ENCODE measurements at regions not wholly inside any gene's neighbourhood (a gene's known extent, or its start where the extent isn't known, plus 50 kb on each side); places are given as distances from the start of the nearest gene placed in this dataset.

DNA sequence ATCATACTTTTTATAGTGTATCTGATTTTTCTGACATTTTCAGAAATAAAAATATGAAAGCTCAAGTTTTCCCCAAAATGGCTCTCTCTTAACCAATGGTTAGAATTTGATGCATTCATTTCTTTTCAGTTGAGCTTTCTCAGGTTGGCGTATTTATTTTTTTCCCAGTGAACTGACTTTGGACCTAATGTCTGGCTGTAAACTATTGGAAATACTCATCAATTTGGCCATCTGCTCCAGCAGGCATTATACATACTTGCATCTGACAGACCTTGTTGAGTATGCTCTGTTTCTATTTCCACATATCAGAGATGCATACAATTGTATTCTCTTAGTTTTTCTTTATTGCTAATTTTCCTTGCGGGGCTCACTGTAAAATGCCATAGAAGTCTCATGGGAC, 1374.8 kb upstream of the MAP3K7 start:
- Histone ChIP-seq H3K27ac (ENCODE audit: low read depth, low read length) (no peak overlapping the region), H3K9me3 (ENCODE audit: control insufficient read depth in 1 of 2, low read length in 2 of 2) (peaks cover 13 to 14% of the 10 kb centered on the region in 2 donors), H3K27me3 (ENCODE audit: control insufficient read depth in 1 of 2, insufficient read depth in 2 of 2, low read length in 2 of 2) (no peaks in the 10 kb centered on the region), H3K36me3 (ENCODE audit: control insufficient read depth in 1 of 2, insufficient read depth in 2 of 2, low read length in 2 of 2) (no peaks in the 10 kb centered on the region), H3K4me1 (ENCODE audit: control insufficient read depth in 1 of 2, insufficient read depth in 2 of 2, low read length in 2 of 2) (no peaks in the 10 kb centered on the region), H3K9ac (ENCODE audit: low read depth in 1 of 2, low read length in 2 of 2) (no peak overlapping the region), H3K4me3 (ENCODE audit: low read depth in 1 of 2, low read length in 2 of 2) (no peak overlapping the region)

- Histone ChIP-seq H3K27me3 (ENCODE audit: control insufficient read depth in 1 of 2, insufficient read depth in 2 of 2, low read length in 2 of 2) (no peaks in the 10 kb centered on the region), H3K4me1 (ENCODE audit: control insufficient read depth in 1 of 2, insufficient read depth in 2 of 2, low read length in 2 of 2) (no peaks in the 10 kb centered on the region), H3K27ac (ENCODE audit: low read depth, low read length) (no peak overlapping the region), H3K36me3 (ENCODE audit: control insufficient read depth in 1 of 2, insufficient read depth in 2 of 2, low read length in 2 of 2) (no peaks in the 10 kb centered on the region), H3K9me3 (ENCODE audit: control insufficient read depth in 1 of 2, low read length in 2 of 2) (peaks cover 8 to 10% of the 10 kb centered on the region in 2 donors), H3K9ac (ENCODE audit: low read depth in 1 of 2, low read length in 2 of 2) (no peak overlapping the region), H3K4me3 (ENCODE audit: low read depth in 1 of 2, low read length in 2 of 2) (no peak overlapping the region)
Measured at GRCh38 chr6:91961236-91961635, 1374.4 kb upstream of the MAP3K7 start.

DNA sequence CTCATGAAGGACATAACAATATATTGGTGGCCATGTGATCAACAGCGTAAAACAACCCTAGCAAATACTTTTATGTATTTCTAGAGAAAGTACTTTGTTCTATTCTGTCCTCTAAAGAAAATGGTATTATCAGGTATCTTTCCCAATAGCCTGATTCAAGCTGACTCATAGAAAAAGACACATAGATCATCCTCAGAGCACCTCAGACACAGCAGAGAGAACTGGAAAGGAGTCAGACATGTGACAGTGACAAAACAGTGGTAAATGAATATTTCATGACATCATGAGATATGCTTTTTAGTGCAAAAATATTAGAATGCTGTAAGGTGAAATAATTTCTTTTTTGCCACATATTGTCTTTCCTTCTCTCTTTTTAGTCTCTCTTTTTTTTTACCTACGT, 1355.0 kb upstream of the MAP3K7 start:
- no peak overlapping the region for H3K9ac ChIP-seq (ENCODE audit: low read depth in 1 of 2, low read length in 2 of 2)
- H3K27ac ChIP-seq (ENCODE audit: low read depth, low read length) = no peak overlapping the region
- no peak overlapping the region for H3K4me3 ChIP-seq (ENCODE audit: low read depth in 1 of 2, low read length in 2 of 2)
- no peaks in the 10 kb centered on the region for H3K27me3 ChIP-seq (ENCODE audit: control insufficient read depth in 1 of 2, insufficient read depth in 2 of 2, low read length in 2 of 2)
- no peaks in the 10 kb centered on the region for H3K36me3 ChIP-seq (ENCODE audit: control insufficient read depth in 1 of 2, insufficient read depth in 2 of 2, low read length in 2 of 2)
- H3K9me3 ChIP-seq (ENCODE audit: control insufficient read depth in 1 of 2, low read length in 2 of 2) = peaks cover 0 to 4% of the 10 kb centered on the region in 2 donors
- H3K4me1 ChIP-seq (ENCODE audit: control insufficient read depth in 1 of 2, insufficient read depth in 2 of 2, low read length in 2 of 2) = no peaks in the 10 kb centered on the region

DNA sequence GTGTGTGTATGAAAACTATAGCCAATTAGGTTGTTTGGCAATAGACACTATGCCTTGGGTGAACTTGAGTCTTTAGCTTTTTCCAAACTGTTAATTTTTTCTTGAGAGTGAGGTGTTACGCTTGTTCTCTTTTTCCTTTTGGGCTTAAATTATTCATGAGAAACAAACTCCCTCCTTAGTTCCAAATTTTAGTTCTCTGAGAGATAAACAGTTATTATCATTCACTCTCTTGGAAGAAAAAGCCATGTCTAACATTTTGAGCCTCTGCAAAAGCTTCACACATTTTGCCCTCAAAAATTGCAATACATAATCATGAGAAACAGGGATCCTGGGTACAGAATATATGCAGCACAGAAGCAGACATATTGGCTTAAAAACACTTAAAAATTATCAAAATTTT, 1353.9 kb upstream of the MAP3K7 start:
- H3K9ac ChIP-seq (ENCODE audit: low read depth in 1 of 2, low read length in 2 of 2) = no peak overlapping the region
- no peaks in the 10 kb centered on the region for H3K4me1 ChIP-seq (ENCODE audit: control insufficient read depth in 1 of 2, insufficient read depth in 2 of 2, low read length in 2 of 2)
- no peaks in the 10 kb centered on the region for H3K36me3 ChIP-seq (ENCODE audit: control insufficient read depth in 1 of 2, insufficient read depth in 2 of 2, low read length in 2 of 2)
- no peak overlapping the region for H3K4me3 ChIP-seq (ENCODE audit: low read depth in 1 of 2, low read length in 2 of 2)
- H3K9me3 ChIP-seq (ENCODE audit: control insufficient read depth in 1 of 2, low read length in 2 of 2) = peaks cover 0 to 4% of the 10 kb centered on the region in 2 donors
- H3K27ac ChIP-seq (ENCODE audit: low read depth, low read length) = no peak overlapping the region
- no peaks in the 10 kb centered on the region for H3K27me3 ChIP-seq (ENCODE audit: control insufficient read depth in 1 of 2, insufficient read depth in 2 of 2, low read length in 2 of 2)

DNA sequence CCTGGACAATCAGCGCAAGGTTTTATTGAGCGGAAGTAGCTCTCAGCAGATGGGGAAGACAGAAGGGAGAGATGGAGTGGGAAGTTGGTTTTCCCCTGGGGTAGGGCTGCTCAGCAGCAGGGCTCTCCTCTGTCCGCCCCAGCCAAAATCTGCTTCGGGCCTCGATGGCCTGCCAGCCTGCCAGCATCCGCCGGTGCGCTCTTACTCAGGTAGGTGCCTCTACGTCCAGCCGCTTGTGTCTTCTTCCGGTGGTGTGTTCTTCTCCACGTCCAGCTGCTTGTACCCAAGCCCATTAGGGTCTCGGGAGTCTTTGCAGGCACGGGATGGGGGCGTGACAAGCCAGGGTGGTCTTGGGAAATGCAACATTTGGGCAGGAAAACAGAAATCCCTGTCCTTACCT, 1340.0 kb upstream of the MAP3K7 start:
- H3K4me3 ChIP-seq (ENCODE audit: low read depth in 1 of 2, low read length in 2 of 2) = no peak overlapping the region
- H3K9me3 ChIP-seq (ENCODE audit: control insufficient read depth in 1 of 2, low read length in 2 of 2) = no peaks in the 10 kb centered on the region
- H3K4me1 ChIP-seq (ENCODE audit: control insufficient read depth in 1 of 2, insufficient read depth in 2 of 2, low read length in 2 of 2) = no peaks in the 10 kb centered on the region

DNA sequence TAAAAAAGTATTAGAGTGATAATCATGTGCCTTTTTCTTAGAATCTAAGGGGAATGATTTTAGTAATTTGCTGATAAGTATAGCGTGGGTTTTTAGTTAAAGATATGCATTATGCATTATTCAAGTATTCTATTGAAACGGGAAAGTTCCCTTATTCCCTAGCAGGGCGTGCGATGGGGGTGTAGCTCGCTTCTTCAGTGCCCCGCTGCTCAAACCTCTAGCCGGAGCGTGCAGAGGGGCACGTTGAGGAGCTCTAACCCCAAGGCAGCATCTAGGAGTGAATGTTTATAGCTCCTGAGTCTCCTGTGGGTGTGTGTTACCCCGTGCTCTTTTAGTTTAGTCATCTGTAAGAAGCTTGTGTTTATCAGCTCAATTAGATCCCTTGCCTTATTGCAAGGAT, 1339.5 kb upstream of the MAP3K7 start:
- Histone ChIP-seq H3K4me1 (ENCODE audit: control insufficient read depth in 1 of 2, insufficient read depth in 2 of 2, low read length in 2 of 2) (no peaks in the 10 kb centered on the region), H3K4me3 (ENCODE audit: low read depth in 1 of 2, low read length in 2 of 2) (no peak overlapping the region), H3K27me3 (ENCODE audit: control insufficient read depth in 1 of 2, insufficient read depth in 2 of 2, low read length in 2 of 2) (no peaks in the 10 kb centered on the region), H3K36me3 (ENCODE audit: control insufficient read depth in 1 of 2, insufficient read depth in 2 of 2, low read length in 2 of 2) (no peaks in the 10 kb centered on the region), H3K27ac (ENCODE audit: low read depth, low read length) (no peak overlapping the region), H3K9ac (ENCODE audit: low read depth in 1 of 2, low read length in 2 of 2) (no peak overlapping the region), H3K9me3 (ENCODE audit: control insufficient read depth in 1 of 2, low read length in 2 of 2) (no peaks in the 10 kb centered on the region)

More for the DNA sequence above, 1340.0 kb upstream of the MAP3K7 start:
- H3K9ac ChIP-seq (ENCODE audit: low read depth in 1 of 2, low read length in 2 of 2) = no peak overlapping the region
- no peaks in the 10 kb centered on the region for H3K27me3 ChIP-seq (ENCODE audit: control insufficient read depth in 1 of 2, insufficient read depth in 2 of 2, low read length in 2 of 2)
- H3K36me3 ChIP-seq (ENCODE audit: control insufficient read depth in 1 of 2, insufficient read depth in 2 of 2, low read length in 2 of 2) = no peaks in the 10 kb centered on the region
- no peak overlapping the region for H3K27ac ChIP-seq (ENCODE audit: low read depth, low read length)

- H3K9ac ChIP-seq (ENCODE audit: low read depth in 1 of 2, low read length in 2 of 2) = no peak overlapping the region
- H3K36me3 ChIP-seq (ENCODE audit: control insufficient read depth in 1 of 2, insufficient read depth in 2 of 2, low read length in 2 of 2) = no peaks in the 10 kb centered on the region
- H3K27me3 ChIP-seq (ENCODE audit: control insufficient read depth in 1 of 2, insufficient read depth in 2 of 2, low read length in 2 of 2) = no peaks in the 10 kb centered on the region
- no peaks in the 10 kb centered on the region for H3K9me3 ChIP-seq (ENCODE audit: control insufficient read depth in 1 of 2, low read length in 2 of 2)
- H3K27ac ChIP-seq (ENCODE audit: low read depth, low read length) = no peak overlapping the region
- H3K4me1 ChIP-seq (ENCODE audit: control insufficient read depth in 1 of 2, insufficient read depth in 2 of 2, low read length in 2 of 2) = no peaks in the 10 kb centered on the region
- H3K4me3 ChIP-seq (ENCODE audit: low read depth in 1 of 2, low read length in 2 of 2) = no peak overlapping the region
Measured at GRCh38 chr6:91911945-91912344, 1325.1 kb upstream of the MAP3K7 start.

- no peak overlapping the region for H3K4me3 ChIP-seq (ENCODE audit: low read depth in 1 of 2, low read length in 2 of 2)
- no peaks in the 10 kb centered on the region for H3K36me3 ChIP-seq (ENCODE audit: control insufficient read depth in 1 of 2, insufficient read depth in 2 of 2, low read length in 2 of 2)
- no peaks in the 10 kb centered on the region for H3K4me1 ChIP-seq (ENCODE audit: control insufficient read depth in 1 of 2, insufficient read depth in 2 of 2, low read length in 2 of 2)
- H3K9ac ChIP-seq (ENCODE audit: low read depth in 1 of 2, low read length in 2 of 2) = no peak overlapping the region
- no peaks in the 10 kb centered on the region for H3K9me3 ChIP-seq (ENCODE audit: control insufficient read depth in 1 of 2, low read length in 2 of 2)
- no peaks in the 10 kb centered on the region for H3K27me3 ChIP-seq (ENCODE audit: control insufficient read depth in 1 of 2, insufficient read depth in 2 of 2, low read length in 2 of 2)
- H3K27ac ChIP-seq (ENCODE audit: low read depth, low read length) = no peak overlapping the region
Measured at GRCh38 chr6:91904586-91905164, 1317.8 kb upstream of the MAP3K7 start.

DNA sequence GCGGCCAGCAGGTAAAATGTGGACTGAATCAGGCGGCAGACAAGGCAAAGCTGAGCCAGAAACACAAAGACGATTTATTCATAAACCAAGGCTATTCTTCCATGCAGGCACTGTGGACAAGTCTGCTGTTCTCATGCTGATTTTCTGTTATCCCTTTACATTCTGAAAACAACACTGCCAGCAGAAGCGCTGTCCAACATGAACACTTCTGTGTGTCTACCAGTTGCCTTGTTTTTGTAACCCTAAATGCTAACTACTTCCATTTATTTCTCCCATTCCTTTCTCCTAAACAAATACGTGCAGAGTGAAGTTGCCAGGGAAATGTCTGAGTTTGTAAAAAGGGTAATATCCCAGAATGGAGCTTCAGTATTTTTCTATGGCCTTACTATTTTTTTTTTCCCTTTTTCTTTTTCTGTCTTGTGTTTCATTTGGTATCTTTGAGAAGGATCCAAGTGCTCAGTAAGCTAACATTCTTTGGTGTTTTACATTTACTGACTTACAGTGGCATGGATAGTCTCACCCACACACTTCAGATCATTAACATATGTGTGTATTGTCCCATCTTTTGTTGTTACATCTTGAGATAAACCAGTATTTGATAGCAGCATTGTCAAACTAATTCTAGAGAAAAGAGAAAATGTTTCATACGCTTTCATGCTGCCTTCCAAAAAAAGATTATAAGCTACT, 1308.9 kb upstream of the MAP3K7 start:
- Histone ChIP-seq H3K27me3 (ENCODE audit: control insufficient read depth in 1 of 2, insufficient read depth in 2 of 2, low read length in 2 of 2) (no peaks in the 10 kb centered on the region), H3K9ac (ENCODE audit: low read depth in 1 of 2, low read length in 2 of 2) (no peak overlapping the region), H3K4me3 (ENCODE audit: low read depth in 1 of 2, low read length in 2 of 2) (no peak overlapping the region), H3K27ac (ENCODE audit: low read depth, low read length) (no peak overlapping the region), H3K36me3 (ENCODE audit: control insufficient read depth in 1 of 2, insufficient read depth in 2 of 2, low read length in 2 of 2) (no peaks in the 10 kb centered on the region), H3K9me3 (ENCODE audit: control insufficient read depth in 1 of 2, low read length in 2 of 2) (peaks cover 0 to 4% of the 10 kb centered on the region in 2 donors), H3K4me1 (ENCODE audit: control insufficient read depth in 1 of 2, insufficient read depth in 2 of 2, low read length in 2 of 2) (no peaks in the 10 kb centered on the region)

GRCh38 chr6:91886183-91886795, 1299.4 kb upstream of the MAP3K7 start:
- H3K27me3 ChIP-seq (ENCODE audit: control insufficient read depth in 1 of 2, insufficient read depth in 2 of 2, low read length in 2 of 2) = no peaks in the 10 kb centered on the region
- no peaks in the 10 kb centered on the region for H3K4me1 ChIP-seq (ENCODE audit: control insufficient read depth in 1 of 2, insufficient read depth in 2 of 2, low read length in 2 of 2)
- no peak overlapping the region for H3K27ac ChIP-seq (ENCODE audit: low read depth, low read length)
- peaks cover 7 to 14% of the 10 kb centered on the region in 2 donors for H3K9me3 ChIP-seq (ENCODE audit: control insufficient read depth in 1 of 2, low read length in 2 of 2)
- no peak overlapping the region for H3K4me3 ChIP-seq (ENCODE audit: low read depth in 1 of 2, low read length in 2 of 2)
- no peaks in the 10 kb centered on the region for H3K36me3 ChIP-seq (ENCODE audit: control insufficient read depth in 1 of 2, insufficient read depth in 2 of 2, low read length in 2 of 2)
- H3K9ac ChIP-seq (ENCODE audit: low read depth in 1 of 2, low read length in 2 of 2) = no peak overlapping the region
